Activated B cell treated with CpG ODN at 0.5 μM for 24 hours (primary cell): ENCODE measurements at regions not wholly inside any gene's neighbourhood (a gene's known extent, or its start where the extent isn't known, plus 50 kb on each side); places are given as distances from the start of the nearest gene placed in this dataset.

Experiments used
- ATAC-seq: fragments of 200-7000 bp; cut with Tn5 transposase; one replicate; pipeline ENCODE4 v1.10.0; 2021; ENCODE audit warnings: low read depth, mild to moderate bottlenecking, moderate library complexity
- CTCF ChIA-PET: fragments of 350-600 bp; sonication (Branson Sonifier 250); formaldehyde crosslinking; loops from one replicate; lab custom pipeline; 2021; ENCODE audit warnings: antibody characterized with exemption; lab: Charles Lee
- POLR2A ChIA-PET: fragments of 350-600 bp; sonication (Branson Sonifier 250); formaldehyde crosslinking; loops from one replicate; lab custom pipeline; 2021; ENCODE audit warnings: antibody characterized with exemption; lab: Charles Lee
- DNase-seq: peaks from one replicate; pipeline ENCODE4 v3.0.0; 2022
- H3K27ac Mint-ChIP-seq: one replicate; pipeline ENCODE4 v1.8.0; 2020; ENCODE audit warnings: mixed read lengths
- H3K27me3 Mint-ChIP-seq: one replicate; pipeline ENCODE4 v1.8.0; 2021; ENCODE audit warnings: mixed read lengths
- H3K36me3 Mint-ChIP-seq: one replicate; pipeline ENCODE4 v1.8.0; 2021; ENCODE audit warnings: low read depth, mixed read lengths
- H3K4me1 Mint-ChIP-seq: one replicate; pipeline ENCODE4 v1.8.0; 2021; ENCODE audit warnings: mixed read lengths
- H3K4me3 Mint-ChIP-seq: one replicate; pipeline ENCODE4 v1.8.0; 2020; ENCODE audit warnings: mild to moderate bottlenecking, mixed read lengths
- H3K9me3 Mint-ChIP-seq: one replicate; pipeline ENCODE4 v1.8.0; 2020; ENCODE audit warnings: mixed read lengths
- intact Hi-C: fragments of 100-400 bp; cut with micrococcal nuclease; formaldehyde crosslinking; loops from one replicate; pipeline ENCODE4 v1.15.1; 2024
- TF ChIP-seq, protein P1 (sequence below): fragments of 200-600 bp; IDR thresholded peaks from one replicate; pipeline ENCODE4 v1.8.0; 2022; ENCODE audit warnings: antibody characterized with exemption, mild to moderate bottlenecking

DNA sequence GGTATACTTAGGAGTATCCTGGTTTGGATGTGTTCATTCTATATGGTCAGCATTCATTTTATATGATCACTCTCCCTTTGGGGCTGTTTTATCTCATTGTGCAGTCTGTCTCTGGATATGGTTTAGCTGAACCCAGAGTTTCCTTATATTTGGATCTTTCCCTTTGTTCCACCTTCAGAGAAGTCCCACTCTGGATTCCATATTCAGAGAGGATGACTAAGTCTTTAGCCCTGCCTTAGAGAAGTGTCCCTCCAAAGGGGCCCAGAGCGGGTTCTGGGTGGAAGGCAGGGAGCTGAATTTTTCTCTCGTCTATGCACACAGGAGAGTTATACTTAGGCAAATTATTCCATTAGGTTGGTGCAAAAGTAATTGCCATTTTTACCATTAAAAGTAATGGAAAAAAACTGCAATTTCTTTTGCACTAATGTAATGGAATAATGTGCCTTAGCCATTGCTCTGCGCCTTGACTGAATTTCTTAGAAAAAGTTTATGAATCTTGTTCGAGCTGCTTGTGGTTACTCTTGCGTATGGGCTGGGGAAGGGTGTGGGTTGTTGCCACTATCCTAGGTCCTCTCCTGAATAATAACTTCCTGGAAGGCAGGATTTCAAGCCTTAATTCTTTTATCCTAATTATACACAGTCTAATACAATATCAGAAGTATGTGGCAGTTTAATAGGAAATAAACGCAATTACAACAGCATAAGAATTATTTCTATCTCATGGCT lies 74.2 kb upstream of the MTPN start:
- TF ChIP-seq, protein P1, sequence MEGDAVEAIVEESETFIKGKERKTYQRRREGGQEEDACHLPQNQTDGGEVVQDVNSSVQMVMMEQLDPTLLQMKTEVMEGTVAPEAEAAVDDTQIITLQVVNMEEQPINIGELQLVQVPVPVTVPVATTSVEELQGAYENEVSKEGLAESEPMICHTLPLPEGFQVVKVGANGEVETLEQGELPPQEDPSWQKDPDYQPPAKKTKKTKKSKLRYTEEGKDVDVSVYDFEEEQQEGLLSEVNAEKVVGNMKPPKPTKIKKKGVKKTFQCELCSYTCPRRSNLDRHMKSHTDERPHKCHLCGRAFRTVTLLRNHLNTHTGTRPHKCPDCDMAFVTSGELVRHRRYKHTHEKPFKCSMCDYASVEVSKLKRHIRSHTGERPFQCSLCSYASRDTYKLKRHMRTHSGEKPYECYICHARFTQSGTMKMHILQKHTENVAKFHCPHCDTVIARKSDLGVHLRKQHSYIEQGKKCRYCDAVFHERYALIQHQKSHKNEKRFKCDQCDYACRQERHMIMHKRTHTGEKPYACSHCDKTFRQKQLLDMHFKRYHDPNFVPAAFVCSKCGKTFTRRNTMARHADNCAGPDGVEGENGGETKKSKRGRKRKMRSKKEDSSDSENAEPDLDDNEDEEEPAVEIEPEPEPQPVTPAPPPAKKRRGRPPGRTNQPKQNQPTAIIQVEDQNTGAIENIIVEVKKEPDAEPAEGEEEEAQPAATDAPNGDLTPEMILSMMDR: no peak
- intact Hi-C loops: no loop called here
- POLR2A ChIA-PET: no interaction called here
- DNase-seq (no peak), ATAC-seq (no peak)
- Mint-ChIP-seq H3K27ac (no peak overlapping the region), H3K4me3 (no peak overlapping the region), H3K27me3 (no peaks in the 10 kb centered on the region), H3K36me3 (no peaks in the 10 kb centered on the region), H3K9me3 (peaks cover 4% of the 10 kb centered on the region), H3K4me1 (no peaks in the 10 kb centered on the region)
- CTCF ChIA-PET: no interaction called here

DNA sequence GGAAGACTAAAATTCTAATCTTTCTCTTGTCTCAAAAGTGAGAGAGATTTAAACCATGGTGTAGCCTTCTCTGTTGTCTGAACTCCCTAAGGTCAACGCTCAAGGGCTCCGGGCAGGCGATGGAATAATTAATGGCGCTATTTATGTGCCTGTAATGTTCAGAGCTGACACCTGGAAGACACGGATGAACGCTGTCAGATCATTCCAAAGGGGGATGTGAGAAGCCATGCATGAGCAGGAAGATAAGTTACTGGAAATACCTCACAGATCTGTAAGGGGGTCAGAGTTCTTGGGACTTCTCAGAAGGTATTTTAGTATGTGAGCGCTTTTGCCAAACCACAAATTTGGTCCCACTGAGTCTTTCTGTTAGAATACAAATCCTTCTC lies 73.3 kb upstream of the MTPN start:
- DNase-seq (no peak), ATAC-seq (no peak)
- no peaks in the 10 kb centered on the region for H3K4me1 Mint-ChIP-seq
- CTCF ChIA-PET: no interaction called here
- TF ChIP-seq, protein P1: no peak
- intact Hi-C loops: no loop called here
- no peak overlapping the region for H3K4me3 Mint-ChIP-seq
- H3K36me3 Mint-ChIP-seq: no peaks in the 10 kb centered on the region
- POLR2A ChIA-PET: no interaction called here
- no peak overlapping the region for H3K27ac Mint-ChIP-seq
- no peaks in the 10 kb centered on the region for H3K27me3 Mint-ChIP-seq
- peaks cover 4% of the 10 kb centered on the region for H3K9me3 Mint-ChIP-seq

DNA sequence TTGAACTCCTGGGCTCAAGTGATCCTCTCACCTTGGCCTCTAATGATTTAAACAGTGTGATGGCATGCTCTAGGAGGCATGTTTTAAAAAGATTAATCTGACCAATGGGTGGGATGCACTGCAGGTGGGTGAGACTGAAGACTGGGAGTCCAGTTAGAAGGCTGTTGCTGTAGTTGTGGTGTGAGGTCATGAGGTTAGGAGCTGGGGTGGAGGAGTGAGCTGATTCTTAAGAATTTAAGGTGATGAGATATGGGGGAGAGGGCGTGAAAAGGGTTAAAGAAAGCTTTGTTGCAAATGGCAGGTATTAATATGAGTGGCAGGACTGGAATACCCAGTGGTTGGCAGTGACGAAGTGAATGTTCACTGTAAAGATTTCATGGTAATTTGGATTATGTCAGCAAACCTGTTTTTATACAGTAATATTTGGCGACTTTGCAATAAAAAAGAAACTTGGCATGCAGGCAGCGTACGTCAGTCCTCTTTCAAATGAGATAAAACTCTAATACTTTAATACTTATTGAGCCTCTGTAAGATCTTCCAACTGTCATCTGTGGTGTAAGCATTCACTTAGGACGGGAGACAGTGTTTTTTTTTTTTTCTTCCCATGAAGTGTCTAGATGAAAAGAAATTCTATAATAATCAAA lies 72.8 kb upstream of the MTPN start:
- Mint-ChIP-seq H3K4me1 (no peaks in the 10 kb centered on the region), H3K4me3 (no peak overlapping the region), H3K9me3 (peaks cover 4% of the 10 kb centered on the region), H3K27ac (no peak overlapping the region), H3K27me3 (no peaks in the 10 kb centered on the region), H3K36me3 (no peaks in the 10 kb centered on the region)
- TF ChIP-seq, protein P1: no peak
- ChIA-PET CTCF (no interaction called here), POLR2A (no interaction called here)
- no peak for DNase-seq
- intact Hi-C loops: no loop called here
- no peak for ATAC-seq

- H3K27ac Mint-ChIP-seq: no peak overlapping the region
- no peak for ATAC-seq
- no peaks in the 10 kb centered on the region for H3K27me3 Mint-ChIP-seq
- no peak overlapping the region for H3K4me3 Mint-ChIP-seq
- CTCF ChIA-PET: no interaction called here
- DNase-seq: no peak
- POLR2A ChIA-PET: no interaction called here
- intact Hi-C loops: no loop called here
- H3K4me1 Mint-ChIP-seq: no peaks in the 10 kb centered on the region
- peaks cover 4% of the 10 kb centered on the region for H3K9me3 Mint-ChIP-seq
- TF ChIP-seq, protein P1: no peak
- no peaks in the 10 kb centered on the region for H3K36me3 Mint-ChIP-seq
These were observed 72.0 kb upstream of the MTPN start for GRCh38 chr7:136049117-136049516.

DNA sequence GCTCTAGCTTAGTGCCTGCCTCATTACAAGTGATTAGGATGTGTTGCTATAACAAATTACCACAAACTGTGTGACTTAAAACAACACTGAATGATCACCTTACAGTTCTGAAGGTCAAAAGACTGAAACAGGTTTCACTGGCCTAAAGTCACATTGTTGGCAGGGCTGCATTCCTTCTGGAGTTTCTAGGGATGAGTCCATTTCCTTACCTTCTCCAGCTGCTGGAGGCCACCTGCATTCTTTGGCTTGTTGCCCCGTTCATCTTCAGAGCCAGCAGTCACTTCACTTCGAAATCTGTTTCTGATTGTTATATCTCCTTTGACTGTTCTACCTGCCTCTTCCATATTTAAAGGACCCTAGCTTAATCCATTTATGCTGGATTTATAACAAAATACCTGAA lies 69.4 kb upstream of the MTPN start:
- TF ChIP-seq, protein P1: no peak
- CTCF ChIA-PET: no interaction called here
- DNase-seq: no peak

More for the DNA sequence above, 69.4 kb upstream of the MTPN start:
- Mint-ChIP-seq H3K4me1 (no peaks in the 10 kb centered on the region), H3K27me3 (no peaks in the 10 kb centered on the region), H3K36me3 (no peaks in the 10 kb centered on the region), H3K27ac (no peak overlapping the region), H3K4me3 (no peak overlapping the region), H3K9me3 (peaks cover 4% of the 10 kb centered on the region)
- no peak for ATAC-seq
- POLR2A ChIA-PET: no interaction called here
- intact Hi-C loops: no loop called here
